SW480 (cell line): ENCODE measurements at regions not wholly inside any gene's neighbourhood (a gene's known extent, or its start where the extent isn't known, plus 50 kb on each side); places are given as distances from the start of the nearest gene placed in this dataset.
A peak's percentile ranks its signal among the peaks of the same experiment; 100 is the strongest.
"Not testable (repeated sequence)": the region's sequence is repeated elsewhere in the genome, so short reads cannot be mapped to it uniquely, and the experiment has no call there.

Experiments used
- DNase-seq: peaks from one replicate; pipeline ENCODE4 v3.0.0-alpha.2; 2016; ENCODE audit warnings: low spot score

DNA sequence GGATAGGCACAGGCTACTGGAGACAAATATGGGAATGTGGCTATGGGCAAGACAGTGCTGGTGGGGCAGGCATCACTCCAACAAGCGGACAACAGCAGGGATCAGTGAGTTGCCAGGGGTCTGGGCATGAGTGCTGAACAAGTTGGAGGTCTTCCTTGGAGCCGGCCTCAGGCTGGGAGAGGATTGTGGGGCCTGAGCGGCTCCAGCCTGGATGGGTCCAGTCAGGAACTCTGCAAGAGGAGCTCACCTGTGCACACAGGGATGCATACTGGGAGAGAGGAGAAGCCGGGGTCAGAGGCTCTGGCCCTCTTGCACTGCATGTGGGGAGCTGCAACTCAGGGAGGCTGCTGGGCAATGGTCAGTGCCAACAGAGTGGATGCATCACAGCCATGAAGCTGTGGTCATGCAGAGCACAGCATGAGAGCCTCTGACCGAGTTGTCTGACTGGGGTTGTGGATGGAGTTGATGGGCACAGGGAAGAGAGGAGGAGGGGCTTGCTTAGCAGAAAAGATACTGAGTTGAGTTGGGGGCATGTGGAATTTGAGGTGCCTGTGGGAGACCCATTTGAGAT lies 204.0 kb upstream of the ZNF32 start:
- DNase-seq, result no peak

DNA sequence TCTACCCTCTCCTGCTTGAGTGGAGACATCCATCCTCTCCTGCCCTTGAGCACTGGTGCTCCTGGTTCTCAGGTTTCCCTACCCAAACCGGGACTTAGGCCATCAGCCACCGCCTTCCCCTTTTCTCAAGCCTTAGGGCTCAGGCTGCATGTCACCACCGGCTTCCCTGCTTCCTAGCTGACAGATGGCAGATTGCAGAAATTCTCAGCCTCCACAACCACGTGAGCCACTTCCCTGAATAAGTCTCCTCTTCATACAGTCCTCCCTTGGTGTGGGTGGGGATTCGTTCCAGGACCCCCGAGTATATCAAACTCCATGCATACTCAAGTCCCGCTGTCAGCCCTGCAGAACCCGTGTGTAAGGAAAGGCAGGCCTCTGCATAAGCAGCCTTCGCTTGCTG lies 203.5 kb upstream of the ZNF32 start:
- DNase-seq, result no peak

DNA sequence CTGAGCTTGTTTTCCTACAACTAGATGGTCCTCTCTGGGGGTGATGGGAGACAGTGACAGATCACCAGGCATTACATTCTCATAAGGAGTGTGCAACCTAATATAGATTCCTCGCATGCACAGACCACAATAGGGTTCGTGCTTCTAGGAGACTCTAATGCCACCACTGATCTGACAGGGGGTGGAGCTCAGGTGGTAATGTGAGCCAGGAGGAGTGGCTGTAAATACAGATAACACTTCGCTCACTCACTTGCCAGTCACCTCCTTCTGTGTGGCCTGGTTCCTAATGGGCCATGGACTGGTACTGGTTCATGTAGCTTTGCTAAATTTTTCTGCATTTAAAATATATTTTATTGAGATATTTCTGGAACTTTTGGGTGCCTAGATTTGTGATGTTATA lies 202.3 kb upstream of the ZNF32 start:
- DNase-seq, result peak; percentile 28

DNA sequence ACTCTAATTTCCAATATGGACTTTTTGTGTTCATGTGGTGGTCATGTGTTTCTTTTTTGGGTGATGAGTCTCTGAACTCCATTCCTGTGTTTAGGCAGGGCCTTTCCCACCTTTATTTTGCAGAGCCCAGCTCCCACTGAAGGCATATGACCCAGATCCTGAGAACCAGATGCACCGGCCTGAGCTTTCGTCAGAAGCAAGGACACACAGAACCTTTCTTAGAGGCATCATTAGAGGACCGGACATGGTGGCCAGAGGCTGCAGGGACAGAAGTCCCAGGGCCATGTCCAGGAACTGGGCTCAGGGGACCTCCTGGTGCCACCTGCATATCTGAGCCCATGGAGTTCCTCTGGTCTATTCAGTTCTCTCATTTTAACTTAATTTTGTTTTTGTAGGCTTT lies 200.9 kb upstream of the ZNF32 start:
- no peak for DNase-seq

- no peak for DNase-seq
Observed at GRCh38 chr10:43846968-43847367, 198.3 kb upstream of the ZNF32 start.

DNA sequence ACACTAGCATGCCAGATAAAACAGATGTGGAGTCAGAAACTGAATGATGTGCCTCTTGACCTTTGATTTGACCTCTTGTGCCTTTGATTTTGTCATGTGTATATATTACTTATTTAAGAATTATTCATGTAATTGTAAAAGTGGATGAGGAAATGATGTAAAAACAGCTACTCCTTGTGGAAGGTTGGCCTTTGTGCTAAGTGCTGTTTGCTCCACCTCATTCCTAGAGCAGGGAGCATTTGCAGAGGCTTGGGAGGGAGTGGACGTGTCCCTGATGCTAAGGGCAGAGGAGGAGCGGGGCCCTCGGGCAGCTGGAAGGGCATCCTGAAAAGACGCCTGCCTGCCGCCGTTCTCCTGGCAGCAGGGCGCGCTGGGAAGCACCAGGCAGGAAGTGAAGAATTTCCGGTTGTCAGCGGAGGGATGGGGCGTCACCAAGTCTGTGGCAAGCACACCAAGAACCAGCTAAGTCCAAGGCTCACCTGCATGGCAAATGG lies 197.6 kb upstream of the ZNF32 start:
- no peak for DNase-seq

DNA sequence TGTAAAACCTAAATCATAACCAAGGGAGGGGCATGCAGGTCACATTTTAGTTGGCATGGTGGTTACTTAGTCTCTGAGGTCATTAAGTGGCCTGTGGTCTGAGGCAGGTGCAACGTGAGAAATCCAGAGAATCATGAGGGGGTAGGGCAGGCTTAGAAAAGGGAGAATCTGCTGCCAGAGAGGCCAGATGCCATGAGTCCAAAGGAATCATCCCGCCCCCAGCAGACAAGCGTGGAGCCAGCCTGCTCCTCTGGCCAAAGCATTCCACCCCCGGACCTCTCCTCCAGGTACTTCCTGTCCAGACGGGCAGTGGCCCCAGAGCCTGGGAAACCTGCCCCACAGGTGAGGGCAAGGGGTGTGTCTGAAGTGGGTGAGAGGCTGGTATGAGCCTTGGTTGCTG lies 196.4 kb upstream of the ZNF32 start:
- peak; percentile 37 for DNase-seq

- no peak for DNase-seq
Observed at GRCh38 chr10:43844221-43844620, 195.5 kb upstream of the ZNF32 start.

DNA sequence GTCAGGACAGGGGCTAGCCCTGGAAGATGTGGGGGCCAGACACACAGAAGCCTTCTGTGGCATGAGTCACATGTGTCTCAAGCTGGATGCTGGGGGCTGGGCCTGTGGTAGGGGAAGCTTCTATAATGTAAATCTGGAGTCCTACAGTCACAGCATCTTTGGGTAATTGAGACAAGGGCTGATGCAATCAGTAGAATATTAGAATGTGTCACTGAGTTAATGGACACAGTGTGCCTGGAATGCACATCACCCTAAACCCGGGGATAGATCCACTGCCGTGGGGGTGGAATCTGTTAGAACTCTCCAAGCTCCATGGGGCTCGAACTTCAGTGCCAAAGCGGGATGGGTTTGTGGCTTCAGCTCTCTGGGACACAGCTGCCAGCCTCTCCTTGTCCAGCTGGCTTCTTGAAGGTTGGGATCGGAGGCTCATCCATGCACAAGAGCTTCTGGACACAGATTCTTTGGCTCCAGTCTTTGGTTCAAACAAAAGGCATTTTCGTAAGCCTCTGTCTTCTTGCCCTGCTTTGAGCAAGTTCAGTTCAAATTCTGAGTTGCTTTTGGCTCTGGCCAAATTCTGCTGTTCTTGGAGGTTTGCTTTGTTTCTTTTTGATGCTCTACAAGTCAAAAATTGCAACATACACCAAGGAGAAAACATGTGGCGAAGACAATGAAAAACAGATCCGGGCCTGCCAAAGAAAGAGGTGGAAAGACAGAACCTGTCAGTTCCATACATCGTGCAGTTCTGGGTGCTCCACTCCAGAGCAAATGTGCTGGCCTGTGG lies 194.8 kb upstream of the ZNF32 start:
- no peak for DNase-seq

GRCh38 chr10:43842496-43842895 lies 193.8 kb upstream of the ZNF32 start:
- no peak for DNase-seq

DNA sequence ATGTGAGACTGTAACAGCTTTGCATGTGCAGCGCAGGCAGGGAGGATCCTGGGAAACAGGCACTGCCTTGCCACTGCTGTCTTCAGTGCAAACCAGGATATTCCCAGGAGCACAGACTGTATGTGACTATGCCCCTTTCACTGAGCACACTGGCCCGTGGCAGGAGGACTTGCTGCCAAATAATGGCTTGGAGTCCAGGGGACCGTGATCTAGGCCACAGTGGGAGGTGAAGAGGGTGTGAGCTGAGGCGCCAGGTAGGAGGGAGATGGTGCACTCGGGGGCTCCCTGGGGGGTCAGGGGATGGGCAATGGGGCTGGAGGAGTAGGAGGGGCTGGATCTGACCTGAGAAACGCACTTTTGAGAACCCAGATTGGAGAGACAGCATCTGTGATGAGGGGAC lies 193.4 kb upstream of the ZNF32 start:
- no peak for DNase-seq

DNA sequence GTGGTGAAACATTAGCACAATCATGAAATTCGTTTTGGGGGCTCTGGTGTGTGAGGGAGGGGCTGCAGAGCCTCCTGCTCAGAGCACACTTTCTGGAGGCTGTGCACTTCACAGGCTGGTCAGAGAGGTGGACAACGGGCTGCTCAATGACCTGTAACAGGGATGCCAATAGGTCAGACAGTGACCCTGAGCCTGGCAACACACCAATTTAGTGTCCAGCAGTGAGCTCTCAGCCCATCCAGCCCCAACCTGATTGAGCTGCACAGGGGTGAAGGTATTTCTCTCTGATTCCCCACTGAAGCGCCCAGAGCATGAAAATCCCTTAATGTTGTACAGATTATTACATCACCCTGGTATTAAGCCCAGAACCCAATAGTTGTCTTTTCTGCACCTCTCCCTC lies 191.3 kb upstream of the ZNF32 start:
- DNase-seq, result no peak

GRCh38 chr10:43834751-43835150 lies 186.1 kb upstream of the ZNF32 start:
- DNase-seq, result not testable (repeated sequence)

DNA sequence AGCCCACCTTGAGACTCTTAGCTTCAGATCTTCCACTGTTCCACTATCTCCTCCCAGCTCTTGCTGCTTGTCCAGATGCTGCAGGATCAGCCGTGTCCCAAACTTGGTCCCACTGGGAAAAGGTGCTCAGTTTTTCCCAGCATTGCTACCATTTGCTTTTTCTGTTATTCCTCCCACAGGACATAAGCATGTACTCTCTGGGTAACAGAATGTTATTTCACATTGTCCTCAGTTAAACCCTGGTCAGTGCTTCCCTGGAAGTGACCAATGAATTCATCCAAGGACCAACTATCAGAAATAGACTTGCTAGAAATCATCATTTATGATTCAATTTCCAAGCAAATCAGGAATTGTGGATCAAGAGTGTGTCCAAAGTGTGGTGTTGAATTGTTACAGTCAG lies 179.2 kb upstream of the ZNF32 start:
- no peak for DNase-seq

DNA sequence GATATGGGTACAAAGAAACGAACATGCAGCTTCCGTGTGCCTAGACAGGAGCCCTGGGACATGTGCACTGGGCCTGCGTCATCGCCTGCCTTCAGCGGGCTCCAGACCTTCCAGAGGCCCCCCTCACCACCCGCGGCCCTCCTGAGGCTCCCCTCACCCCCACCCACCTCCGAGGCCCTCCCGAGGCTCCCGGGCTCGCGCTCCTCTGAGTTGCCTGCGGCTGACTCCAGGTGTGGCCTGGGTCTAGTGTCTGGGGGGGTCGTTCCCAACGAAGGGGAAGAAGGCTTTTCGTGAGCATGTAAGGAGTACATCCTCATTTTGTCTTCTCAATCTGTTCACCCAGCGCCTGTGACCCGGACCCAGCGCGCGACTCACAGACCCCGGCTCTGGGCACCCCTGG lies 177.3 kb upstream of the ZNF32 start:
- no peak for DNase-seq

GRCh38 chr10:43825421-43825820 lies 176.7 kb upstream of the ZNF32 start:
- DNase-seq, result no peak

DNA sequence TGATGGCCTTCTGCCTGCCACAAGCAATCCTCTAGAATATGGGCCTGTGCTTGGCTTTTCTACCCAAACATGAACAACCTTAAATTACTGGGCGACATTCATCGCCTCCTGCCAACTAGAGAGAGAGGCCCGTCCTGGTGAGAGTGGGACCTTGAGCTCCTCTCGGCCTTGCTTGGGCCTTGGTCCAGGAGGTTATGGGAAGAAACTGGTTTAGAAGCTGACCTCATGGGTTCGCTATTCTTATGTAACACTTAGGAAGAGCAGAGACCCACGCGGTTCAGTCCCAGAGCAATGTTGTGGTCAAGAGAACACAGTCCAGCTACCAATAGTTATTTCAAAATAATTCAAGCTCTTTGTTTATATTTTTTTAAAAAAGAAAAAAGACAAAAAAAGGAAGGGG lies 176.3 kb upstream of the ZNF32 start:
- DNase-seq, result no peak

GRCh38 chr10:43822631-43823580 lies 174.2 kb upstream of the ZNF32 start:
- no peak for DNase-seq

DNA sequence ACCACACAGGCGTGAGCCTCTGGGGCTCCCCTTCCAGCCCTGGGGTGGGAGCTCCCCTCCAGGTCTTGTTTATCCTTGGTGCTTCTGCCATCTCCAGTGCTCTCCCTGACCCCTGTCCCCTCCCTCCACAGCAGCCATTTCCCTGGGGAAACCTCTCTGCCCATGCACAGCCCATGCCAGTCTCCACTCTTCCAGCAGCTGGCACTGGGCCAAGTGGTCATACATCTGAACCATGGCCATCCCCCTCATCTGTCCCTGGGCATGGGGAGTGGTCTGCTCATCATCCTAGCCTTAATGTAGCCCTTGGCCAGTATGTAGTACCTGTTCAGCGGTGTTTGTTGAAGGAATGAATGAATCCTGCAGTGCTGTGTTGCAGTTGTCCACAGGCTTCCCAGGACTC lies 172.4 kb upstream of the ZNF32 start:
- no peak for DNase-seq

GRCh38 chr10:43820663-43821062 lies 172.0 kb upstream of the ZNF32 start:
- DNase-seq, result no peak

DNA sequence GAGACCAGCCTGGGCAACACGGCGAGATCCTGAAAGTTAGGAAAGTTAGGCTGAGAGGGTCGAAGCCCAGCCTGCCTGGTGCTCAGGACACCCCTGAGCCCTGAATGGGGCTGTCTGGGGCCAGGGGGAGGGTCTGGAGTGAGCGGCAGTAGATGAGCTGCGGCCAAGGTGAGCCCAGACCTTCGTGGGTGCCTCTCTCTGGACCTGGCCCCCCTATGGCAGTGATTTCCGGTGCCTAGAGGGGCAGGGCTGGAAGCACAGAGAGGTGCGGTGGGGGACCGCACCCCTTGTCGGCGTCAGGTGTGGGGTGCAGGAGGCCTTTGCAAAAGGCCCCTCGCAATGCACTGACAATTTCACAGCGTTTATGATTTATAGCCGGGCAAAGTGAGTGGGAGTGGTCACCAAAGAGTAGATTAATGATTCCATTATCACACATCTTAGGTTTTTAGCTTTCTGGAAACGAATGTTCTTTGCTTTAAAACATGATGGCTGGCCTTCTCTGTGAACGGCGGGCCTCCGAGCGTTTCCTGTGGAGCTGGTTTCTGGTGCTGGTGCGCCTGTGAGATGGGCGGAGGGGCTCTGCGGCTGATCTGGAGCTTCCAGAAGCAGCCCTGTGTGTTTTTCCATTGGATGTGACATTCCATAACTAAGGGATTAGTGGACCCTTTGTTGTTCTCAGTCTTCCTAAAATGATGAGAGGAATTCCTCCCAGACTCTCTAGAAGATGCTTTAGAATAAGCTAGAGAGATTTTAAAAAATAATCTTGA lies 171.0 kb upstream of the ZNF32 start:
- no peak for DNase-seq

DNA sequence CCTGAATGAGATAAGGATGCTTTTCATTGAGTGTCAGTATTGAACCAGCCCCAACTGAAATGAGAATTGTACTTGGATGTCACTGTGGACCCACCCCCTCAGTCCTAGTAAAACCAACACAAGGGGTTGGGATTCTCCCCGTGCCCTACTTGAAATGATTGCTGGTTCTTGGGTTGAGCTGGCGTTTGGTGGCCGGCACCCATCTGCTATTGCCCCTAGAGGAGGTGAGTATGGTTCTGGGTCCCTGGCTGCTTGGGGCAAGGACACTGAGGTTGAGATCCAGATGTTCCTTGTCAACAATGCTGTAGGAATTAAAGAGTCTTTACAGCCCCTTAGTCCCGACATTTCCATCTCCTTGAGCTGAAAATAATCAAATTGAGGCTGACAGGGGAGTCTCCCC lies 170.0 kb upstream of the ZNF32 start:
- DNase-seq, result no peak
